SJSA1 (cell line): ENCODE measurements at regions not wholly inside any gene's neighbourhood (a gene's known extent, or its start where the extent isn't known, plus 50 kb on each side); places are given as distances from the start of the nearest gene placed in this dataset.

ENCODE experiments used
- DNase-seq, 2 experiments: peaks; one replicate each; pipeline ENCODE4 v3.0.0-alpha.2; 2015 to 2020; ENCODE audit warnings: low spot score in 2 of 2, low read depth in 1 of 2
- H3K27ac ChIP-seq: fragments of 250-450 bp; sonication (Bioruptor Pico); 2 replicates; pipeline ENCODE4 v1.5.1; 2020; ENCODE audit warnings: mild to moderate bottlenecking, moderate library complexity
- H3K27me3 ChIP-seq: fragments of 250-450 bp; sonication (Bioruptor Pico); replicated peaks from 2 replicates; pipeline ENCODE4 v1.5.1; 2020; ENCODE audit warnings: mild to moderate bottlenecking, moderate library complexity
- H3K36me3 ChIP-seq: fragments of 250-450 bp; sonication (Bioruptor Pico); 2 replicates; pipeline ENCODE4 v1.5.1; 2020; ENCODE audit warnings: mild to moderate bottlenecking
- H3K4me1 ChIP-seq: fragments of 250-450 bp; sonication (Bioruptor Pico); replicated peaks from 2 replicates; pipeline ENCODE4 v1.6.1; 2021; ENCODE audit warnings: mild to moderate bottlenecking
- H3K4me3 ChIP-seq: fragments of 250-450 bp; sonication (Bioruptor Pico); 2 replicates; pipeline ENCODE4 v1.5.1; 2020; ENCODE audit warnings: mild to moderate bottlenecking
- H3K9me3 ChIP-seq: fragments of 250-450 bp; sonication (Bioruptor Pico); replicated peaks from 2 replicates; pipeline ENCODE4 v1.5.1; 2020; ENCODE audit warnings: mild to moderate bottlenecking

DNA sequence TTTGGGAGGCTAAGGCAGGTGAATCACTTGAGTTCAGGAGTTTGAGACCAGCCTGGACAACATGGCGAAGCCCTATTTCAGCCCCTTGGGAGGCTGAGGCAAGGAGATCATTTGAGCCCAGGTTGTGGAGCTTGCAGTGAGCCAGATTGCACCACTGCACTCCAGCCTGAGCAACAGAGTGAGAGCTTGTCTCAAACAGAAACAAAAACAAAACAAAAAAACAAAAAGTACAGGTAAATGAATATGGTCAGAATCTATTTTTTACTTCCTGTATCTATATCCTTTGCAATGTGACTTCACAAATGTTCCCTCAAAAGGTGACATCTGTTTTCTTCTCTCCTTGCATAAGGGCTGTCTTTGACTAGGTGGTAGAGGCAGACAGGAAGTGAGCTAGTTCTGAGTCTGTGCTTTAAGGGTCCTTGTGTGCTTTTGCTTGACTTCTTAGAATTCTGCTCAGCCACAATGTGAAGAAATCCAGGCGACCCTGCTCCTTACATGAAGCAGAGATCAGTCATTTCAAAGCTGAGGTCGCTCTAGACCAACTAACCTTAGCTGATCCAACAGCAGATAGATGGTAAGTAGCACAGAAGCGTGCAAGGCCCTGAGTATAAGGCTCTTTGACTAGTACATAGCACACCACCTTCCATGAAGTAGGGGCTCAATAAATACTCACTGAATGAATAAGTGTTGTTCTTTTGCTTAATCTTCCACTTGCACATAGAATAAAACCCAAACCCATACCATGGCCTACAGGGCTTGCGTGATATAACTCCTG, 423.2 kb upstream of the PCDH15 start:
- Histone ChIP-seq H3K9me3 (no peaks in the 10 kb centered on the region), H3K27ac (no peak overlapping the region), H3K4me3 (no peak overlapping the region), H3K36me3 (no peaks in the 10 kb centered on the region), H3K27me3 (no peaks in the 10 kb centered on the region), H3K4me1 (no peaks in the 10 kb centered on the region)
- DNase-seq: no peak

DNA sequence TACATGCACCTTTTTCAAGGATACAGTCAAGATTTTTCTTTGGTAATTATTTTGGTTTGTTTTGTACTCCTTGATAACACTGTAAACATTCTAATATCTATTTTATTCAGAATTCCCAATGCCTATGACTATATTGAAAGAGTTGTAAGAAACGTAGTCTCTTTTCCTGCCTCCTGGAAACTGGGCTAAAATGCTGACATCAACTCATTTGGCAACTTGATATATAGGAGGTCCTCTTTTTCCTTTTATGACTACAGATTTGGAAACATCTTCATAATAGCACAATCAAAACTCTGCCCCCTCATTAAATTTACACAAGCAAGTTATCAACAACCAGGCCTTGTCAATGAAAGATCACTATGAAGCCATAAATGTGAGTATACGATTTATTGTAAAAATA, 422.3 kb upstream of the PCDH15 start:
- Histone ChIP-seq H3K36me3 (no peaks in the 10 kb centered on the region), H3K9me3 (no peaks in the 10 kb centered on the region)

DNA sequence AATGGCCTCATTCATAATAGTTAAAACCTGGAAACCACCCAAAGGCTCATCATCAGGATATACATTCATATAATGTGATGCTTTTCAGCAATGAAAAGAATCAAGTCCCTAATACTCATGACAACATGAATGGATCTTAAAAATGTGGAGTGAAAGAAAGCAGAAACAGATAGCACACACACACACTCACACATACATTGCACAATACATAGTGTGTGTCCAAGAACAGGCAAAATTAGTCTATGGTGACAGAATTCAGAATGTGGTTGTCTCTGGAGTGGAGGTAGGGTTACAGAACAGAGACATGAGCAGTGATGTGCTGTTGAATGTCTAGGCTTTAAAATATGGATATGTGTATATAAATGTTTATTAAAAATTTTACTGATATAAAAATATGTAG, 419.9 kb upstream of the PCDH15 start:
- Histone ChIP-seq H3K36me3 (no peaks in the 10 kb centered on the region), H3K4me1 (no peaks in the 10 kb centered on the region), H3K4me3 (no peak overlapping the region), H3K27me3 (no peaks in the 10 kb centered on the region), H3K27ac (no peak overlapping the region), H3K9me3 (no peaks in the 10 kb centered on the region)
- DNase-seq: no peak

More for the DNA sequence above, 422.3 kb upstream of the PCDH15 start:
- Histone ChIP-seq H3K27ac (no peak overlapping the region), H3K4me3 (no peak overlapping the region), H3K27me3 (no peaks in the 10 kb centered on the region), H3K4me1 (no peaks in the 10 kb centered on the region)
- DNase-seq: no peak

DNA sequence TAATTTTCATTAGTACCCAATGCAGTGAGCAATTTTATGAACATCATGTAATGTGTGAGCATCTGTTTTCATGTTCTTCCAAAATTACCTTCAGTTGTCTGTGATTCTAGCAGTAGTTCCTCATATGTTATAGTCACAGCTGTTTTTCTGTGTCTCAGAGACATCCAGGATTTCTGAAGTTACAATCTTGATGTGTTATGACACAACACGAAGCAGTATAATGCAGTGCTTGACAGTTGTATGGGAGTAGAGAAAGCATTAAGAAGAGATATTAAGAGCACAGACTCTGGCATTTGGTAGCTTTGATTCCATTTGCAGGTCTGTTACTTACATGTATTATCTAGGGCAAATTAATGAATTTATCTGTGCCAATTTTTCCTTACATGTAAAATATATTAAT, 414.7 kb upstream of the PCDH15 start:
- Histone ChIP-seq H3K4me3 (no peak overlapping the region), H3K36me3 (no peaks in the 10 kb centered on the region), H3K27ac (no peak overlapping the region), H3K4me1 (no peaks in the 10 kb centered on the region), H3K9me3 (no peaks in the 10 kb centered on the region), H3K27me3 (no peaks in the 10 kb centered on the region)
- no peak for DNase-seq

DNA sequence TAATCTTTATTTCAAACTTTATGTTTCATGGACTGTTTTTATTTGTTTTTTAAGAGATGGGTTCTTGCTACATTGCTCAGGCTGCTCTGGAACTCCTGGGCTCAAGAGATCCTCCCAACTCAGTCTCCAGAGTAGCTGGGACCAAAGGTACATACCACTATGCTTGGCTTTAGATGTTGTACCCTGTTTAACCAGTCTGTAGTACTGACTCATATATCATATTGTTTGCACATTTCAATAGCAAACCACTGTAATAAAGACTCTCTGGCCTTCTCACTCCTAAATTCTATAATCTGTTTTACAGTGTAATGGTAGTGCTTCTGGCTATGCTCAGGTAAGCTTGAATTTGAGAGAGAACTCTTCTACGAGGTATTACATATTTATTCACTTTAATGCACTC, 413.6 kb upstream of the PCDH15 start:
- Histone ChIP-seq H3K36me3 (no peaks in the 10 kb centered on the region), H3K4me3 (no peak overlapping the region), H3K9me3 (no peaks in the 10 kb centered on the region), H3K27me3 (no peaks in the 10 kb centered on the region), H3K27ac (no peak overlapping the region), H3K4me1 (no peaks in the 10 kb centered on the region)
- DNase-seq: no peak

DNA sequence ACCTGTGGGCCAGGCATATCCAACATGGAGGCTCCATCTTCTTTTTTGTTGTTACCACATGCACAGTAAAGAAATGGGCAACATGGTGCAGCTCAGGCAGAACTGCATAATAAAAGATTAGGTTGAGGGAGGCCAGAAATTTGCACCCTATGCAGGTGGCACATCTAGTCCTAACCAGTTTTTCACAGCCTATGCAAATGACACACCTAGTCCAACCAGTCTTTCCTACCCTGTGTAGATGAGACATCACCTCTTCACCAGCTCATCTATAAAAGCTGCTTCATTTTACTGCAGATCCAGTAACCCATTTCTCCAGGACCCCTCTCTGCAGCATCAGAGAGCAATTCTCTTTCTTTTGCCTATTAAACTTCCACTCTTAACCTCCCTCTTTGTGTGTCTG, 411.0 kb upstream of the PCDH15 start:
- H3K4me3 ChIP-seq: no peak overlapping the region
- H3K9me3 ChIP-seq: no peaks in the 10 kb centered on the region
- no peak overlapping the region for H3K27ac ChIP-seq
- no peaks in the 10 kb centered on the region for H3K4me1 ChIP-seq
- H3K36me3 ChIP-seq: no peaks in the 10 kb centered on the region
- no peaks in the 10 kb centered on the region for H3K27me3 ChIP-seq
- no peak for DNase-seq

DNA sequence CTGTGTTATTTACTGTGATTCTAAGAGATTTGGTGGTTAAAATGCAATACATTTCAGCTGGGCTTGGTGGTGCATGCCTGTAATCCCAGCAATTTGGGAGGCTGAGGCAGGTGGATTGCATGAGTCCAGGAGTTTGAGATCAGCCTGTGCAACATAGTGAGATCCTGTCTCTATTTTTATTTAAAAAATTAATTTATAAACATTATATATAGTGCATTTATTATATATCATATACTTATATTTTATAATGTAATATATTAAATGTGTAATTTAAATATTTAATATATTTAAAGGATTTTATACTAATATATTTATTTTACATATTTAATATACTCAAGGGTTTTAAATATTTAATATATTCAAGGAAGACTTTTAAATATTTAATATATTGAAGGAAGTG, 402.8 kb upstream of the PCDH15 start:
- no peak overlapping the region for H3K4me3 ChIP-seq
- no peaks in the 10 kb centered on the region for H3K27me3 ChIP-seq
- no peaks in the 10 kb centered on the region; the same call in 1 of the 2 replicates for H3K9me3 ChIP-seq
- no peak for DNase-seq
- H3K36me3 ChIP-seq: no peaks in the 10 kb centered on the region
- H3K27ac ChIP-seq: no peak overlapping the region
- H3K4me1 ChIP-seq: no peaks in the 10 kb centered on the region

GRCh38 chr10:55203319-55203718, 402.3 kb upstream of the PCDH15 start:
- Histone ChIP-seq H3K27me3 (no peaks in the 10 kb centered on the region), H3K4me1 (no peaks in the 10 kb centered on the region), H3K36me3 (no peaks in the 10 kb centered on the region), H3K9me3 (no peaks in the 10 kb centered on the region; the same call in 1 of the 2 replicates), H3K27ac (no peak overlapping the region), H3K4me3 (no peak overlapping the region)
- no peak for DNase-seq

GRCh38 chr10:55200020-55200419, 399.0 kb upstream of the PCDH15 start:
- no peaks in the 10 kb centered on the region for H3K27me3 ChIP-seq
- no peak overlapping the region for H3K4me3 ChIP-seq
- H3K9me3 ChIP-seq: no peaks in the 10 kb centered on the region; the same call in 1 of the 2 replicates
- H3K27ac ChIP-seq: no peak overlapping the region
- no peaks in the 10 kb centered on the region for H3K4me1 ChIP-seq
- no peak for DNase-seq
- no peaks in the 10 kb centered on the region for H3K36me3 ChIP-seq

DNA sequence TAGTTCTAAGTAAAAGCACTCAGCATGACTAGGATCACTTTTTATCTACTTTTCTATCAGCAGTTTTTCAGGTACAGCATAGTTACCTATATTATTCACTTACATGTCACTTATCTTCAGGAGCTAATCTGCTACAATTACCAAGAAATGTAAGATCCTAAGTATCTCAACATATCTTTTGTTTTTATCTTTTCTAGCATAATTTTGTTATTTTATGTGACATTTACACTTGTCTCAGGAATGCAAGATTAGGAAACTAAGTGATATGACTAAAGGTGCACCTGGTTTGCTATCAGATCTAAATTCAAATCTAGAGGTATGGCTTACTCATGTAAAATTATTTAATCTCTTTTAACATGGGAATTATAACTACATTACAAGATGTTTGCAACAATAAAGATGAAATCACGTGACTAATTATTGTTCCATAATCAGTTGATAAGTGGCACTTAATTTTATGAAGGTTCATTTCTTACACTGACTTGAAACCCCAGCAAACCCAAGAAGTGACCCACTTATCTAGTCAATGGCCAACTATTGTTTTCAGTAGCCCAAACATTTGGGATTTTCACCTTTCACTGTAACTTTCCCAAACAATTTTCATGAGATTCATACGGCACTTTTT, 390.3 kb upstream of the PCDH15 start:
- DNase-seq: no peak
- H3K36me3 ChIP-seq: no peaks in the 10 kb centered on the region
- no peak overlapping the region for H3K4me3 ChIP-seq
- H3K9me3 ChIP-seq: no peaks in the 10 kb centered on the region
- no peak overlapping the region for H3K27ac ChIP-seq
- H3K4me1 ChIP-seq: no peaks in the 10 kb centered on the region
- H3K27me3 ChIP-seq: no peaks in the 10 kb centered on the region

DNA sequence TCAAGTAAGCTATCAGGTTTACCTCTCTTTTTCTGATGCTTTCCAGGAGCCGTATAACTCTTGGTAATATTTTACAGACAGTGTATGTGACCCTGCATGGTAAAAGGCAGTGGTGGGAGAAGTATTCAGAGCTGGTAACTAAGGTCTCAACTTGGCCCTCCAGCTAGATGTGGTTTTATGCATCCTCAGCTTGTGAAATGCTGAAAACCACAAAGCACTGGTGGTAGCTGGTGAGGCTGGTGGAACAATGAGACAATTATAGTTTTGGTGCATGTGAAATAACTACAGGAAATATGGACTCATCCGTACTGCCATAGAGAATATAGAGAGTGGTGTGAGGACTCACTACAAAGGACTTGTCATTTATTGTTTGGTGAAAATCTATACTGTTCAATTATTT, 383.0 kb upstream of the PCDH15 start:
- Histone ChIP-seq H3K4me1 (no peaks in the 10 kb centered on the region), H3K9me3 (no peaks in the 10 kb centered on the region), H3K27me3 (no peaks in the 10 kb centered on the region), H3K36me3 (no peaks in the 10 kb centered on the region), H3K4me3 (no peak overlapping the region), H3K27ac (no peak overlapping the region)
- no peak for DNase-seq

- no peaks in the 10 kb centered on the region for H3K36me3 ChIP-seq
- no peak overlapping the region for H3K4me3 ChIP-seq
- DNase-seq: no peak
- H3K9me3 ChIP-seq: no peaks in the 10 kb centered on the region
- no peak overlapping the region for H3K27ac ChIP-seq
- no peaks in the 10 kb centered on the region for H3K27me3 ChIP-seq
- H3K4me1 ChIP-seq: no peaks in the 10 kb centered on the region
Measured at GRCh38 chr10:55180357-55180756, 379.3 kb upstream of the PCDH15 start.

- Histone ChIP-seq H3K4me3 (no peak overlapping the region), H3K27ac (no peak overlapping the region), H3K36me3 (no peaks in the 10 kb centered on the region), H3K9me3 (no peaks in the 10 kb centered on the region), H3K27me3 (no peaks in the 10 kb centered on the region), H3K4me1 (no peaks in the 10 kb centered on the region)
- DNase-seq: no peak
Measured at GRCh38 chr10:55174419-55174818, 373.4 kb upstream of the PCDH15 start.

- Histone ChIP-seq H3K27ac (no peak overlapping the region), H3K4me1 (no peaks in the 10 kb centered on the region), H3K36me3 (no peaks in the 10 kb centered on the region), H3K9me3 (no peaks in the 10 kb centered on the region), H3K4me3 (no peak overlapping the region), H3K27me3 (no peaks in the 10 kb centered on the region)
- no peak for DNase-seq
Measured at GRCh38 chr10:55169493-55169892, 368.5 kb upstream of the PCDH15 start.
